ENCODE measurements at regions not wholly inside any gene's neighbourhood (a gene's known extent, or its start where the extent isn't known, plus 50 kb on each side); places are given as distances from the start of the nearest gene placed in this dataset.

DNA sequence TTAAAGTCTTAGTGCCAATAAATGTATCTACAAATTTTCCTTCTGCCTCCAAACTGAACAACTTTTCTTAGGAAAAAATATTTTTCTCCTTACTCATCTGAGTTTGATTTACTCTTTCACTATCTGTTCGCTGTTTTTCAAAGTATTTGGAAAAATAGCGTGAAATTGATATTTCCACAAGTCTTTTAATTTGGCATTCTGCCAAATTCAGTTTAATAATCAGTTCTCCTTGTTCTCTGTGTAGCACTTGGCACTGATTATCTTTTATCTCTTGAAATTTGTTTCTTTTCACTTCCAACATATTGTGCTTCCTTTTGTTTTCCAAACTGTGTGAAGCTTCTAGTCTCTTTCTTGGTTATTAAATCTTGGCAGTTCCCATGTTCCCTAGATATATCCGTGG, 559.8 kb downstream of the RPL10L start:
- Histone ChIP-seq H3K27me3 (ENCODE audit: insufficient read depth, low read length, poor library complexity) (no peaks in the 10 kb centered on the region), H3K9me3 (ENCODE audit: insufficient read depth, low read length, severe bottlenecking) (peaks cover 2% of the 10 kb centered on the region), H3K27ac (ENCODE audit: low read length) (no peak overlapping the region), H3K4me3 (ENCODE audit: low read depth in 1 of 2, low read length in 2 of 2) (no peak overlapping the region), H3K36me3 (ENCODE audit: insufficient read depth, low read length) (no peaks in the 10 kb centered on the region), H3K4me1 (ENCODE audit: insufficient read depth, low read length) (no peaks in the 10 kb centered on the region), H2AFZ (ENCODE audit: low read depth, low read length) (no peak overlapping the region), H3K79me2 (ENCODE audit: insufficient read depth, low read length) (no peaks in the 10 kb centered on the region), H3K4me2 (ENCODE audit: insufficient read depth, low read length) (no peak overlapping the region), H3K9ac (ENCODE audit: low read depth, low read length) (no peak overlapping the region), H4K20me1 (ENCODE audit: insufficient read depth, low read length) (no peaks in the 10 kb centered on the region)
- TF ChIP-seq EZH2 (IDR thresholded peaks at IDR 0.05; ENCODE audit: borderline replicate concordance, low read depth, low read length, severe bottlenecking): no peak
- TF ChIP-seq, protein P1, sequence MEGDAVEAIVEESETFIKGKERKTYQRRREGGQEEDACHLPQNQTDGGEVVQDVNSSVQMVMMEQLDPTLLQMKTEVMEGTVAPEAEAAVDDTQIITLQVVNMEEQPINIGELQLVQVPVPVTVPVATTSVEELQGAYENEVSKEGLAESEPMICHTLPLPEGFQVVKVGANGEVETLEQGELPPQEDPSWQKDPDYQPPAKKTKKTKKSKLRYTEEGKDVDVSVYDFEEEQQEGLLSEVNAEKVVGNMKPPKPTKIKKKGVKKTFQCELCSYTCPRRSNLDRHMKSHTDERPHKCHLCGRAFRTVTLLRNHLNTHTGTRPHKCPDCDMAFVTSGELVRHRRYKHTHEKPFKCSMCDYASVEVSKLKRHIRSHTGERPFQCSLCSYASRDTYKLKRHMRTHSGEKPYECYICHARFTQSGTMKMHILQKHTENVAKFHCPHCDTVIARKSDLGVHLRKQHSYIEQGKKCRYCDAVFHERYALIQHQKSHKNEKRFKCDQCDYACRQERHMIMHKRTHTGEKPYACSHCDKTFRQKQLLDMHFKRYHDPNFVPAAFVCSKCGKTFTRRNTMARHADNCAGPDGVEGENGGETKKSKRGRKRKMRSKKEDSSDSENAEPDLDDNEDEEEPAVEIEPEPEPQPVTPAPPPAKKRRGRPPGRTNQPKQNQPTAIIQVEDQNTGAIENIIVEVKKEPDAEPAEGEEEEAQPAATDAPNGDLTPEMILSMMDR (IDR thresholded peaks at IDR 0.05; ENCODE audit: borderline replicate concordance, extremely low read depth, low read length, poor library complexity, severe bottlenecking): no peak
- ATAC-seq (ENCODE audit: insufficient read depth, low read depth) (no peak), DNase-seq (no peak)

DNA sequence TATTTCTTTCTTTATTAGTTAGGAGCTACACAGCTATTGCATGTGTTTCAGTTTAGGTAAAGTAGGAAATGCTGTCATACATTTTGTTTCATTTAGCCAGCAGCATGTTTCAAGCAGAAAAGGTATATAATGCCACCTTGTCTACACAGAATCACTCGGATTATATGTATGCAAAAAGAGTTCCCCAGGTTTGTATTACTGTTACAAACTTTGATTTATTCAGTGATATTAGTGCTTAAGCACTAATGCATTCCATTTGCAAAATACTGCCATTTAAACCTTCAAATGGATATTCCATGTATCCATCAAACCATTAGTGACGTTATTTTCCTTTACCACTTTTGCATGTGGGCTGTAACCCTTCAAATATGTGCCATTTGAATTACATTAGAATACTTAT, 564.0 kb downstream of the RPL10L start:
- peaks cover 4% of the 10 kb centered on the region for H3K9me3 ChIP-seq (ENCODE audit: insufficient read depth, low read length, severe bottlenecking)
- H3K9ac ChIP-seq (ENCODE audit: low read depth, low read length): no peak overlapping the region
- no peak overlapping the region for H2AFZ ChIP-seq (ENCODE audit: low read depth, low read length)
- H3K27me3 ChIP-seq (ENCODE audit: insufficient read depth, low read length, poor library complexity): no peaks in the 10 kb centered on the region
- H3K27ac ChIP-seq (ENCODE audit: low read length): no peak overlapping the region
- H3K4me2 ChIP-seq (ENCODE audit: insufficient read depth, low read length): no peak overlapping the region
- no peak for ATAC-seq (ENCODE audit: insufficient read depth, low read depth)
- no peak for DNase-seq
- no peaks in the 10 kb centered on the region for H4K20me1 ChIP-seq (ENCODE audit: insufficient read depth, low read length)
- no peaks in the 10 kb centered on the region for H3K36me3 ChIP-seq (ENCODE audit: insufficient read depth, low read length)
- no peaks in the 10 kb centered on the region for H3K4me1 ChIP-seq (ENCODE audit: insufficient read depth, low read length)
- no peak overlapping the region for H3K4me3 ChIP-seq (ENCODE audit: low read depth in 1 of 2, low read length in 2 of 2)
- TF ChIP-seq, protein P1 (IDR thresholded peaks at IDR 0.05; ENCODE audit: borderline replicate concordance, extremely low read depth, low read length, poor library complexity, severe bottlenecking): no peak
- no peak for TF ChIP-seq EZH2 (IDR thresholded peaks at IDR 0.05; ENCODE audit: borderline replicate concordance, low read depth, low read length, severe bottlenecking)
- no peaks in the 10 kb centered on the region for H3K79me2 ChIP-seq (ENCODE audit: insufficient read depth, low read length)

DNA sequence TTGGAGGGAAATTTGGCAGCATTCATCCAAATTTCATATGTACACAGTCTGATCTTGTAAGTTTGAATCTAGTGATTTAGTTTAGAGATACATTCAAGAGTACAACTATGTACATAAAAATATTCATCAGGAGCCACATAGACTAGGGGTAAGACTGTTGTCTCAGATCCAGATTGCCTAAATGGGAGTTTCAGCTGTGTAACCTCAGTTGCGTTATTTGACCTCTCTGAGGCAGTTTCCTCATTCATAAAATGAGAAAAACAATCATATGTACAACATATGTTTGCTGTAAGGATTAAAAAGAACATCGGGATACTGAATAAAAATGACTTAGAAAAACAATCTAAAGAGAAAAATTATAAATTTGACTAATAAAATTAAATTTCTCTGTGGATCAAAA, 577.5 kb downstream of the RPL10L start:
- no peak for TF ChIP-seq EZH2 (IDR thresholded peaks at IDR 0.05; ENCODE audit: borderline replicate concordance, low read depth, low read length, severe bottlenecking)
- TF ChIP-seq, protein P1 (IDR thresholded peaks at IDR 0.05; ENCODE audit: borderline replicate concordance, extremely low read depth, low read length, poor library complexity, severe bottlenecking): no peak
- Histone ChIP-seq H3K27ac (ENCODE audit: low read length) (no peak overlapping the region), H3K9ac (ENCODE audit: low read depth, low read length) (no peak overlapping the region)

DNA sequence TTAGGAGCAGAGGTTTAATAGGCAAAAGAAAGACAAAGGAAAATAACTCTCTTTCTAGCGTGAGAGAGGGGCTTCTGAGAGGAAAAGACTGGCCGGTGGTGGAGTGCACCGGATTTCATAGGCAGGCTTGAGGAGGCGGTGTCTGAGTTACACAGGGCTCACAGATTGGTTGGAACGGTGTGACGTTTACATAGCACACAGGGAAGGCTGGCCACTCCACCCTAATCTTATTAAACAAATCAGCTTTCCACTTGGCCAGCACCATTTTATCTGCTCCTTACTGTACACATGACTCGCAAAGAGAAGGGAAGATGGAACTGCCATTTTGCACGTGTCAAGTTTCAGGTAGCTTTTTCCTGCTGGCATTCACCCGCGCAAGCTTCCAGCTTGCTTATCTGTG, 587.7 kb downstream of the RPL10L start:
- Histone ChIP-seq H3K27ac (ENCODE audit: low read length) (no peak overlapping the region), H3K4me3 (ENCODE audit: low read depth in 1 of 2, low read length in 2 of 2) (no peak overlapping the region), H3K9me3 (ENCODE audit: insufficient read depth, low read length, severe bottlenecking) (no peaks in the 10 kb centered on the region), H3K79me2 (ENCODE audit: insufficient read depth, low read length) (no peaks in the 10 kb centered on the region), H2AFZ (ENCODE audit: low read depth, low read length) (no peak overlapping the region), H3K9ac (ENCODE audit: low read depth, low read length) (no peak overlapping the region), H3K4me1 (ENCODE audit: insufficient read depth, low read length) (no peaks in the 10 kb centered on the region), H3K4me2 (ENCODE audit: insufficient read depth, low read length) (no peak overlapping the region), H3K27me3 (ENCODE audit: insufficient read depth, low read length, poor library complexity) (no peaks in the 10 kb centered on the region), H3K36me3 (ENCODE audit: insufficient read depth, low read length) (no peaks in the 10 kb centered on the region), H4K20me1 (ENCODE audit: insufficient read depth, low read length) (no peaks in the 10 kb centered on the region)
- TF ChIP-seq, protein P1 (IDR thresholded peaks at IDR 0.05; ENCODE audit: borderline replicate concordance, extremely low read depth, low read length, poor library complexity, severe bottlenecking): no peak
- TF ChIP-seq EZH2 (IDR thresholded peaks at IDR 0.05; ENCODE audit: borderline replicate concordance, low read depth, low read length, severe bottlenecking): no peak
- ATAC-seq (ENCODE audit: insufficient read depth, low read depth) (no peak), DNase-seq (no peak)

More for the DNA sequence above, 577.5 kb downstream of the RPL10L start:
- H3K4me2 ChIP-seq (ENCODE audit: insufficient read depth, low read length): no peak overlapping the region
- no peak for ATAC-seq (ENCODE audit: insufficient read depth, low read depth)
- no peaks in the 10 kb centered on the region for H3K4me1 ChIP-seq (ENCODE audit: insufficient read depth, low read length)
- no peak overlapping the region for H3K4me3 ChIP-seq (ENCODE audit: low read depth in 1 of 2, low read length in 2 of 2)
- H2AFZ ChIP-seq (ENCODE audit: low read depth, low read length): no peak overlapping the region
- H3K27me3 ChIP-seq (ENCODE audit: insufficient read depth, low read length, poor library complexity): no peaks in the 10 kb centered on the region
- H4K20me1 ChIP-seq (ENCODE audit: insufficient read depth, low read length): no peaks in the 10 kb centered on the region
- H3K36me3 ChIP-seq (ENCODE audit: insufficient read depth, low read length): no peaks in the 10 kb centered on the region
- H3K9me3 ChIP-seq (ENCODE audit: insufficient read depth, low read length, severe bottlenecking): no peaks in the 10 kb centered on the region
- no peaks in the 10 kb centered on the region for H3K79me2 ChIP-seq (ENCODE audit: insufficient read depth, low read length)
- DNase-seq: no peak
